Activated gamma-delta T cell (primary cell): ENCODE measurements at regions not wholly inside any gene's neighbourhood (a gene's known extent, or its start where the extent isn't known, plus 50 kb on each side); places are given as distances from the start of the nearest gene placed in this dataset.

Experiments
- DNase-seq: peaks from one replicate; lab custom pipeline; 2025; lab: John Stamatoyannopoulos, UW

DNA sequence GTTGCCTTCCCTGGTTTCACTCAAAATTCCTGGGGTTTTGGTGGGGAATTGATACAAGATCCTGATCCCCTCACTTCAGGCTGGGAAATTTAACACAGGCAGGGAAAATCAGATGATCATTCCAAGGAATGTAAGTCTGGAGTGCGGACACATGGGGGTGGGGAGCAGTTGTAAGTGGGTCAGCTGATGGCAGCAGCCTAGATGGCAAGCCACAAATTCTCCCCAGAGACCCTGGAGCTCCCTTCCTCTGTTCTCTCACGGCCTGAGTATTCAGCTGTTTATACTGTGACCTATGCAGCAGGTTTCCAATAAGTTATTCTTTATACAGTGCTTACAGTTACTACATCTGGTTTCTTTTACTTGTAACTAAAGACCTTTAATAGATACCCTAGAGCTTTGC lies 144.9 kb downstream of the SH3BGRL2 start:
- no peak for DNase-seq

- DNase-seq, result no peak
These were observed 144.1 kb downstream of the SH3BGRL2 start for GRCh38 chr6:79775222-79775621.

GRCh38 chr6:79764747-79765146 lies 133.6 kb downstream of the SH3BGRL2 start:
- no peak for DNase-seq

GRCh38 chr6:79763301-79763700 lies 132.2 kb downstream of the SH3BGRL2 start:
- no peak for DNase-seq

DNA sequence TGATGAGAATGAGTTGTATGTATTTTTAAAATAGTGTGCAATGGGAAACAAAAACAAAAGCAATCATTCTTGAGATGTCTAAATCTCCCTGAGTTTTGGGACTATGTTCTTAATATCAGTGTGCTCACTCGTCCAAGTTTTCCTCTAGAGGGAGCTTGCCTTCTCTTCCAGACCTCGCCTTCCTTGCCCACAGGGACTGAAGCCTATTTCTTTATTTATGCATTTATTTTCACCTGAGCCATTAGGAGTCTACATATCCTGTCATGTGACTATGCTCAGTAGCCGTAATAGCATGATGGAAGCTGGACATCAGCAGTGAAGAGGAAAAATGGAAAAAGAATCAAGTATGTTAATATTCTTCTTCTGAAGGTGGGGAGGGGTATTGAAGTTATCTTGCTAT lies 131.2 kb downstream of the SH3BGRL2 start:
- DNase-seq, result no peak

- no peak for DNase-seq
These were observed 125.4 kb downstream of the SH3BGRL2 start for GRCh38 chr6:79756496-79756895.

DNA sequence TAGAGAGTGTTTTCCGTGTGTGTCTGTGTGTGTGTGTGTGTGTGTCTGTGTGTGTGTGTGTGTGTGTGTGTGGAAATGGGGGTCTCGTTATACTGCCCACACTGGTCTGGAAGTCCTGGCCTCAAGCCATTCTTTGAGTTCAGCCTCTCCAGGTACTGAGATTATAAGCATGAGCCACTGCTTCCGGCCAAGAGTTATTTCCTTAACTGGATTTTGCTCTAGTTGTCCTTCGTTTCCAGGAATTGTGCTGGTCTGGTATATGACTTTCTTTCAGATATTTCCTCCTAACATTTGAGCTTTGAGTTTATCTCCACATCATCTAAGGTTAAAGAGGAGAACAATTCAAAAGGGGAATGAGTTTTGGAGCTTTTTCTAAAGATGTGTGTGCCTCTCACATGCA lies 124.8 kb downstream of the SH3BGRL2 start:
- no peak for DNase-seq
